Neural progenitor cell (in vitro differentiated cells): ENCODE measurements at regions not wholly inside any gene's neighbourhood (a gene's known extent, or its start where the extent isn't known, plus 50 kb on each side); places are given as distances from the start of the nearest gene placed in this dataset.

Experiments used
- DNase-seq: peaks from one replicate; pipeline ENCODE4 v3.0.0-alpha.2; 2016; ENCODE audit warnings: low spot score
- H2AFZ ChIP-seq: fragments of 200-600 bp; sonication (generic); replicated peaks from 2 replicates; pipeline ENCODE4 v1.6.1; 2016; ENCODE audit warnings: antibody characterized with exemption
- H3F3A ChIP-seq: fragments of 200-600 bp; sonication (generic); 2 replicates; pipeline ENCODE4 v1.6.1; 2016; ENCODE audit warnings: antibody characterized with exemption, low read depth
- H3K27ac ChIP-seq: fragments of 200-600 bp; sonication (generic); 2 replicates; pipeline ENCODE4 v1.5.1; 2016; ENCODE audit warnings: mild to moderate bottlenecking
- H3K27me3 ChIP-seq: fragments of 200-600 bp; sonication (generic); 2 replicates; pipeline ENCODE4 v1.6.1; 2016; ENCODE audit warnings: mild to moderate bottlenecking, moderate library complexity
- H3K36me3 ChIP-seq: fragments of 200-600 bp; sonication (generic); 2 replicates; pipeline ENCODE4 v1.5.1; 2016
- H3K4me1 ChIP-seq: fragments of 200-600 bp; sonication (generic); 2 replicates; pipeline ENCODE4 v1.6.1; 2016; ENCODE audit warnings: mixed run types
- H3K4me2 ChIP-seq: fragments of 200-600 bp; sonication (generic); 2 replicates; pipeline ENCODE4 v1.6.1; 2016
- H3K4me3 ChIP-seq: fragments of 200-600 bp; sonication (generic); 2 replicates; pipeline ENCODE4 v1.5.1; 2016
- H3K79me2 ChIP-seq: fragments of 200-600 bp; sonication (generic); 2 replicates; pipeline ENCODE4 v1.6.1; 2016; ENCODE audit warnings: low read depth
- H3K9ac ChIP-seq: fragments of 200-600 bp; sonication (generic); 2 replicates; pipeline ENCODE4 v1.6.1; 2016
- H3K9me3 ChIP-seq: fragments of 200-600 bp; sonication (generic); 2 replicates; pipeline ENCODE4 v1.5.1; 2016; ENCODE audit warnings: low read depth
- H4K20me1 ChIP-seq: fragments of 200-600 bp; sonication (generic); 2 replicates; pipeline ENCODE4 v1.6.1; 2016; ENCODE audit warnings: low read depth
- H3K27ac Mint-ChIP-seq: 3 replicates; pipeline ENCODE4 v1.8.0; 2021; ENCODE audit warnings: mixed read lengths
- H3K27me3 Mint-ChIP-seq: 2 replicates; pipeline ENCODE4 v1.8.0; 2022; ENCODE audit warnings: low read depth, mild to moderate bottlenecking, inconsistent platforms, moderate library complexity, mixed read lengths; ENCODE audit not compliant: insufficient read depth
- H3K36me3 Mint-ChIP-seq: 3 replicates; pipeline ENCODE4 v1.8.0; 2021; ENCODE audit warnings: mixed read lengths
- H3K4me1 Mint-ChIP-seq: 3 replicates; pipeline ENCODE4 v1.8.0; 2021; ENCODE audit warnings: mixed read lengths
- H3K4me3 Mint-ChIP-seq: 3 replicates; pipeline ENCODE4 v1.8.0; 2021; ENCODE audit warnings: mild to moderate bottlenecking, moderate library complexity, mixed read lengths
- H3K9me3 Mint-ChIP-seq: 3 replicates; pipeline ENCODE4 v1.8.0; 2020; ENCODE audit warnings: mixed read lengths
- CTCF ChIP-seq: fragments of 200-600 bp; sonication (generic); IDR thresholded peaks from 2 replicates; pipeline ENCODE4 v1.5.1; 2017; ENCODE audit warnings: antibody characterized with exemption, mild to moderate bottlenecking
- EZH2 ChIP-seq: fragments of 200-600 bp; sonication (generic); IDR thresholded peaks from 2 replicates; pipeline ENCODE4 v1.6.1; 2017; ENCODE audit warnings: antibody characterized with exemption, mild to moderate bottlenecking, moderate library complexity
- EZH2phosphoT487 ChIP-seq: fragments of 200-600 bp; sonication (generic); IDR thresholded peaks from 2 replicates; pipeline ENCODE4 v1.6.1; 2017; ENCODE audit warnings: antibody characterized with exemption

- no peaks in the 10 kb centered on the region for H3K36me3 ChIP-seq
- DNase-seq, result no peak
- peaks cover 31% of the 10 kb centered on the region for H3K4me1 ChIP-seq
- H3K79me2 ChIP-seq, result no peaks in the 10 kb centered on the region
- no peaks in the 10 kb centered on the region for H3K27me3 ChIP-seq
- no peak overlapping the region for H3K27ac ChIP-seq
- TF ChIP-seq EZH2, result no peak
- no peak for TF ChIP-seq CTCF
- TF ChIP-seq EZH2phosphoT487, result no peak
- H2AFZ ChIP-seq, result peak overlapping the region; percentile 67
- no peaks in the 10 kb centered on the region for H4K20me1 ChIP-seq
- H3K9ac ChIP-seq, result no peak overlapping the region
- no peak overlapping the region for H3K4me2 ChIP-seq
- peaks cover 7% of the 10 kb centered on the region for H3F3A ChIP-seq
- Mint-ChIP-seq H3K27ac (no peak overlapping the region), H3K27me3 (peaks cover 4% of the 10 kb centered on the region), H3K4me3 (no peak overlapping the region), H3K36me3 (no peaks in the 10 kb centered on the region), H3K9me3 (no peaks in the 10 kb centered on the region), H3K4me1 (peaks cover 50% of the 10 kb centered on the region)
- no peaks in the 10 kb centered on the region for H3K9me3 ChIP-seq
- no peak overlapping the region for H3K4me3 ChIP-seq
Observed at GRCh38 chr1:228978484-228979324, 243.4 kb downstream of the RHOU start.

- Mint-ChIP-seq H3K9me3 (no peaks in the 10 kb centered on the region), H3K27me3 (peaks cover 4% of the 10 kb centered on the region), H3K27ac (no peak overlapping the region), H3K4me1 (peaks cover 44% of the 10 kb centered on the region), H3K36me3 (no peaks in the 10 kb centered on the region), H3K4me3 (no peak overlapping the region)
- Histone ChIP-seq H4K20me1 (no peaks in the 10 kb centered on the region), H3K4me2 (no peak overlapping the region), H3K9me3 (no peaks in the 10 kb centered on the region), H3K4me1 (peaks cover 27% of the 10 kb centered on the region), H2AFZ (no peak overlapping the region), H3K27me3 (no peaks in the 10 kb centered on the region), H3K36me3 (no peaks in the 10 kb centered on the region), H3F3A (peaks cover 7% of the 10 kb centered on the region), H3K9ac (no peak overlapping the region), H3K4me3 (no peak overlapping the region), H3K79me2 (no peaks in the 10 kb centered on the region), H3K27ac (no peak overlapping the region)
- TF ChIP-seq EZH2phosphoT487, result no peak
- no peak for TF ChIP-seq EZH2
- TF ChIP-seq CTCF, result no peak
- no peak for DNase-seq
Observed at GRCh38 chr1:228979325-228979699, 244.0 kb downstream of the RHOU start.

GRCh38 chr1:228979774-228980173 lies 244.5 kb downstream of the RHOU start:
- peaks cover 40% of the 10 kb centered on the region for H3K4me1 Mint-ChIP-seq
- Histone ChIP-seq H3K27ac (no peak overlapping the region), H3K4me3 (no peak overlapping the region), H3K4me1 (peaks cover 23% of the 10 kb centered on the region), H3K27me3 (no peaks in the 10 kb centered on the region), H3K9ac (no peak overlapping the region), H3K4me2 (peak overlapping the region; percentile 18), H3K36me3 (no peaks in the 10 kb centered on the region), H2AFZ (no peak overlapping the region), H3F3A (peaks cover 7% of the 10 kb centered on the region), H4K20me1 (no peaks in the 10 kb centered on the region), H3K9me3 (no peaks in the 10 kb centered on the region), H3K79me2 (no peaks in the 10 kb centered on the region)
- DNase-seq, result no peak
- no peak for TF ChIP-seq EZH2
- no peak for TF ChIP-seq CTCF
- no peak for TF ChIP-seq EZH2phosphoT487
- H3K36me3 Mint-ChIP-seq, result no peaks in the 10 kb centered on the region
- no peaks in the 10 kb centered on the region for H3K9me3 Mint-ChIP-seq
- peaks cover 4% of the 10 kb centered on the region for H3K27me3 Mint-ChIP-seq
- no peak overlapping the region for H3K27ac Mint-ChIP-seq
- H3K4me3 Mint-ChIP-seq, result no peak overlapping the region
